HG02588 (cell line): ENCODE measurements at regions not wholly inside any gene's neighbourhood (a gene's known extent, or its start where the extent isn't known, plus 50 kb on each side); places are given as distances from the start of the nearest gene placed in this dataset.
"Not testable (repeated sequence)": the region's sequence is repeated elsewhere in the genome, so short reads cannot be mapped to it uniquely, and the experiment has no call there.

Experiments
- ATAC-seq: cut with Tn5 transposase; IDR thresholded peaks from one replicate; pipeline ENCODE4 v1.9.1; 2021; ENCODE audit warnings: mild to moderate bottlenecking, moderate library complexity; ENCODE audit not compliant: unreplicated experiment

- ATAC-seq = no peak
Observed at GRCh38 chr5:155114655-155115054, 101.1 kb downstream of the KIF4B start.

- no peak for ATAC-seq
Observed at GRCh38 chr5:155116456-155117251, 103.1 kb downstream of the KIF4B start.

DNA sequence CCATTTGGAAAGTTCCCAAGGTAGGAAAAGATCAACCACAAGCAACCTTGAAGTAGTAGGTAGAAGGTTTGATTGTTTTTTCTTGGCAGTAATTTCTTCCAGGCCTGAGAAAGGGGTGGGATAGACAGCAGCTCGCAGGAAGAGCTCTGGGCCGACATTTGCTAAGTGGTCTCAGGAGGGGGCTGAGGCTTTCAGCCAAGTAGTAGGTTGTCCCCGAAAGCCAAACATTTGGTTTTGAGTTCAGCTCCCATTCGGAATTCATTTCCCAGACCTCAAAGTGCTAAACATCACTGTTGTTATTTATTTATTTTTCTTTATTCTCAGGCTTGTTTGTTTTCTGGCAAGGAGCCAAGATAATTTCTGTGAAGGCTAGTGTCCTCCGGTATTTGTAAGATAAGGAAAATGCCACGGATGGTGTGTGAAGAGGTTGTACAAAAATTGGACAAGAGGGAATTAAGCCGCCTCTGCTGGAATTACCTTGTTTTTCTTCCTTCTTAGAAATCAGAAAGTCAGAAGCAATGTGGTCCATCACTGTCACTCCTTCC, 112.1 kb downstream of the KIF4B start:
- no peak for ATAC-seq

DNA sequence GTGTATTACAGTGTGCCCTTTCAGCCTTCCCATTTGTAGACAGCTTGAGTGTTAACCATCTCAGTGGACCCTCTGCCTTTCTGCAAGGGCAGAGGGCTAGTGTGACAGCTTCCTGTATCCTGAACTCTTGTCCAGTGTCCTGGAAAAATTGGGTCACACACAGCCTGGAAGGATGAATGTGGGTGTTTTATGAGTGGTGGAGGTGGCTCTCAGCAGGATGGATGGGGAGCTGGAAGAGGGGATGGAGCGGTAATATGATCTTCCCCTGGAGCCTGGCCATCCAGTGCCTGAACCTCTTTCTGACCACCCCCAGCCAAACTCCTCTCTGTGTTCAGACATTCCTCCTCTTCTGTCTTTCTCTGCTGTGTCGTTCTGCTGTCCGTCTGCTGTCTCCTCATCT, 113.0 kb downstream of the KIF4B start:
- ATAC-seq = no peak

DNA sequence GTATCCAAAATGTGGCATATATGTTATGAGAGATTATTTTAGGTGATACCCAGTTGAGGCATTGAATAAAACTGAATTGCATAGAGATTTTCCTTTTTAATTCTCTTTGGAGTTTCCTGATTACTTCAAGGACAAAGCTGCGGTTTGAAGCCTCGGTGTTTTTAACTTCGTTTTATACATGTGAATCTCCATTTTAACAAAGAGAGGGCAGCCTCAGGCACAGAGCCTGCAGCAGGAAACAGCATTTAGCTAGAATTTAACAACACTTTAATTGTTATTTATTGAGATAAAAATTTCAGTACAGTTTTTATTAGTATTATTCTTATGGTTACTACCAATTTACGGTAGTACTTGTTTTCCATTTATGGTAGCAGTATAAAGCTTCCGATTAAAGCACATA, 114.0 kb downstream of the KIF4B start:
- no peak for ATAC-seq

DNA sequence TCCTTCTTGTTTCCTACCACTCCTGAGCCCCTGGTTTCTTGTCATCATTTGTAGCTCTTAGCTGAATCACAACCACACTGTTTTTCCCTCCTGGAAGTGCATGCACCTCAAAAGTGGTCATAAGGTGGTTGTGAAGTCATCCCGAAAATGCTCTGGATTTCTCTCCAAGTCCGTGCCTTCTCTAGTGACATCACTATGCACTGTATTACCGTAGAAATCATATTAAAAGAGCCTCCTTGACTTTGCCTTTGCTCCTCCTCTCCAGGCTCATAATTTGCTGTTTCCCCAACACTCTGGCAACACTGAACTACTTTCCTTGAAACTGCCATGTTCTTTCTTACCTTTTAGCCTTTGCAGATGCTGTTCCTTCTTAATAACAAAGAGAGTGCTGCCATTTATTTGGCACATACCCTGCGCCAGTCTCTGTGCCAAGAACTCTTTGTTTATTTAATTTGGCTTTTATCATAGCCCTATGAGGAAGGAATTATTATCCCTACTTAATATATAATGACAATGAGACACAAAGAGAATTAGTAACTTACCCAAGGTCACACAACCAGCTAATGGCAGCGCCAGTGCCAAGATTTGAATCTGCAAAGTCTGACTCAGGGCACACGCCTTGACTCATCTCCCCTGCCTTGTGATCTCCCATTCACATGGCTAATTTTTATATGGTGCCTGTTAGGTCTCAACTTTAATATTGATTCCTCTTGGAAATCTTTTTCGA, 115.4 kb downstream of the KIF4B start:
- no peak for ATAC-seq

GRCh38 chr5:155129513-155129880, 115.9 kb downstream of the KIF4B start:
- no peak for ATAC-seq

DNA sequence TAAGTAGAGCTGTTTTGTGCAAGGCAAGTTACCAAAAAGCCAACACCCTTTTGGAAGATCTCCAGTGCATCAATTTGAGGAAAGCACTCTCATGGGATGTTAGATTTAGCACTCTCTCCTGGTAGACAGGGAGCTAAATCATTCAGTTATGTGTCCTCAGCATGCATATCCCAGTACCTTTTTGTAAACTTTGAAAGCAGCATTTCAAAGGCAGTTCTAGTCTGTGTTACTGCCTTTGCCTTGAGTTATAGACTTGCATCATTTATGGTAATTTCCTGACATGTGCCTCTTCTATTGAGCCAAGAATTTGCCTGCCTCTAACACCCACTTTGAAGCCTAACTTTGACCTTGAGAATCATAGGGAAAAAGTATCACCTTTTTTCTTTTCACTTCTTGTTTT, 120.6 kb downstream of the KIF4B start:
- ATAC-seq = no peak

DNA sequence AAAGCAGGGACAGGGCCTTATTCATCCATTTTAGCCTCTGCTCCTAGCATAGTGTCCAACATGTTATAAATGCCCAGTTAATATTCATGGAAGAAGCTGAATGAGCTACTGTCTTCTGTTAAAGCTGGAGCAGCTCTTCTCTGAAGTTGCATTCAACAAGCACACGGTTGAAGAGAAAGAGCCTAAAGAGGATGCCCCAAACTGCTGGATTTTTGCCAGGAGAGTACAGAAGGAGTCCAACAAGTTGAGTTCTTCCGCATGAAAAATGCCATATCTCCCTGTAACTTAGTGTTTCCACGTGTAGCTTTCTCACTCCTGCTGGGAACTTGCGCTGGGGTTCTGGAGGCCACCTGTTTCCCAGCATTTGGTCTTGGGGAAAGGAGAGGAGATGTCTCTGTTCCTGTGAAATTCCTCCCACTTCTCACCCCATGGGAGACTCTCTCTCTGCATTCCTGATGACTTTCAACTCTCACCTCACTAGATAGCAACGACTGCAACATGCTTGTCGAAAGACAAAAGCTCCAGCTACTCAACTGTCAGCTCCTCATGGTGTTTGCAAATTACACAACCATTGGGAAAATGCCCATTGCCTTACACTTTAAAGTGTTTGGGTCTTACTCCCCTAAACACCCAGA, 122.8 kb downstream of the KIF4B start:
- ATAC-seq = no peak

DNA sequence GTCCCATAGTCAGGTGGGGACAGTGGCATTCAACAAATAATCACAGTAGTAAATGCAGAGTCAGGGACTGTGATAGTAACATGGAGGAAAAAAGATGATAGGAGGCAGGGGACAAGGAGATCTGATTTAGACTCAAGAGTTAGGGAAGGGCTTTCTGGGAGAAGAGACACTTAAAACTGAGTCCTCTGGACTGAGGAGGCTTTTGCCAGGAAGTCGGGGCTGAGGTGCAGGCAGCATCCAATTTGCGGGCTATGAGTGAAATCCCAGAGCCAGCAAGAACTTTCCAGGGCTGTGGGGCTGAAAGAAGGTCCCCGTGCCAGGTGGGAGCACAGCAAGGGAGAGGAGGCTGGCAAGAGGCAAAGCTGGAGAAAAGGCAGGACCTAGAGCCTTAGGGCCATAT, 124.1 kb downstream of the KIF4B start:
- no peak for ATAC-seq

- no peak for ATAC-seq
Observed at GRCh38 chr5:155140646-155141045, 127.1 kb downstream of the KIF4B start.

DNA sequence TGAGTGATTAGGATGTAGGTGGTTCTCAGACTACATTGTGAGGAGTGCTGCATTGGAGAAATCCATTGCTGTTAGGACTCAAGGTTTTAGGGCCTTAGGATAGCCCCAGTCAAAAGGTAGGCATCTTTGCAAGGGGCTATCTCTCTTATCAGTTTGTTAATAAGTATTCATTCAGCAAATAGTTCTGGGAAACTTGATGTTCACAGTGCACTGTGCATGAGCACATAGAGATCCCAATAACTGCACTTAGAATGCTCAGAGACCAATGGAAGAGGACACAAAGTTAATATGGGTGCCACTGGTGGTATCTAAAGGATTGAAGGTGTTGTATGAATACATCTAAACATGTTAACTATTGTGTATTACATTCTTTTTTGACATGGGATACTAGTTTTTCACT, 131.4 kb downstream of the KIF4B start:
- no peak for ATAC-seq

GRCh38 chr5:155147222-155147621, 133.7 kb downstream of the KIF4B start:
- no peak for ATAC-seq

DNA sequence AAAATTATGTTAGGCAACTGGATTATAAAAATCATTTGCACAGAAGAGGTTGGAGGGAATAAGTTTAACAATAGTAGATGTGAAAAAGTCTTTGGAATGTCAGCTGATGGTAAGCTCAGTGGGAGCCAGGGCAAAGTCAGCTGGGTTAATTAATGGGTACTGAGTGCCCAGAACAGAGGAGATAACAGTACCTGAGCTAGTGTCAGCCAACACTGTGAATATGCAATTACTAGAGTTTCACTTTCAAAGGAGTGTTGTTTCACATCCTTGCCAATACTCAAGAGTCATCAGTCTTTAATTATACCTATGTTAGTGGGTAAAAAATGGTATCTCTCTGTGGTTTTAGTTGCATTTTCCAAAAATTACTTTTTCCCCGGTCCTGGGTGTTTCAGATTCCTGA, 135.1 kb downstream of the KIF4B start:
- ATAC-seq = no peak

DNA sequence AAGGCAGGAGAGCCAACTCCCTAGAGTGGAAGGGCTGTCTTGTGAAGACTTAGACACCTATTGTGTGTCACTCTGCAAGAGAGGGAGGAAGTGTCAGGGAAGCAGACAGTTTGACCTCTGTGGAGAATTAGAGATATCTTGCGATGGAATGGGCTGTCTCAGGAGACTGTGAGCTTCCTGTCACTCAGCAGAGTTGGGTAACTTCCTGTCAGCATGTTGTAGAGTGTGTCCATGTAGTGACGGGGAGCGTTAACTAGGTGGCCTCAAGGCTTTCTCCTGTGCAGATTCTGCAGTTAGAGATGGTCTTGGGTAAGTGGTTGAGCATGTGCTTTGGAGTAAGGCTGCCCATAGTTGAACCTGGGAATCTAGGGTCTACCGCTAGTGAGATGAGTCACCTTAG, 136.5 kb downstream of the KIF4B start:
- no peak for ATAC-seq

DNA sequence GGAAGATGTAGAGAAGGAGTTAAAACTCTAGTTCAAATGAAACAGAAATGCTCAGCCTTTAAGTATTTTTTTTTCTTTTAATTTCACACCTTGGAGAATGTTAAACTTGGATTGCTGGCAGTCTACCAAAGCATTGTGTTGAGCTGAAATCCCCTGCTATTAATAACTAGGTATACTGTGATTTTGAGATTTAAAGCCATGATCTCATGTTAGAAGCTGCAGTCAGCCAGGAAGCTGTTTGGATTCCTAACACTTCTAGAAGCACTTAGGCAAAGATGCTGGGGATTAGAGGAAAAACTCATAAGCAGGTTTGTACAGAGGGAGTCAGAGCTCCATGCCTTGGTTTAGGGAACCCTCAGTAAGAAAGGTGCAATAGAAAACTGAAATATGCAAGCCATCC, 141.4 kb downstream of the KIF4B start:
- ATAC-seq = no peak

DNA sequence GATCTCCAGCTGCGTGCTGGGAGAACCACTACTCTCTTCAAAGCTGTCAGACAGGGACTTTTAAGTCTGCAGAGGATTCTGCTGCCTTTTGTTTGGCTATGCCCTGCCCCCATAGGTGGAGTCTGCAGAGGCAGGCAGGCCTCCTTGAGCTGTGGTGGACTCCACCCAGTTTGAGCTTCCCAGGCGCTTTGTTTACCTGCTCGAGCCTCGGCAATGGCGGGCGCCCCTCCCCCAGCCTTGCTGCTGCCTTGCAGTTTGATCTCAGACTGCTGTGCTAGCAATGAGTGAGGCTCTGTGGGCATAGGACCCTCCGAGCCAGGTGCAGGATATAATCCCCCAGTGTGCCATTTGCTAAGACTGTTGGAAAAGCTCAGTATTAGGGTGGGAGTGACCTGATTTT, 149.5 kb downstream of the KIF4B start:
- not testable (repeated sequence) for ATAC-seq

- no peak for ATAC-seq
Observed at GRCh38 chr5:155167736-155168135, 154.2 kb downstream of the KIF4B start.

DNA sequence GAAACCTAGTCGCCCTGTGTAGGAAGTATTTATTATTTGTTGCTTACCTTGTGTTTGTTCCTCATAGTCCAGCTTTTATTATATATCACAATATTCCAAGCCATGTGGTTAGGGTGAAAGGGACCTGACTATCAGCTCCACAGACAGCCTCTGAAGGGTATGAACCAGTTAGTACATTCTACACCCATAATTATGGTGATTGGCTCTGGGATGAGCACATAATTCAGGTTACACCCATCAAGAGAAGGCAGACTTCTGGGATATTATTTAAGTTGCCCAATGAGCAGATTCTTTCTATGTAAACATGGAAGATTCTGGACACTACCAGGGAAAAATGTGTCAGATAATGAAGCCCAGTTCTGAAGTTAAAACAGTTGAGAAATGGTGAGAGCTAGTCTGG, 168.0 kb downstream of the KIF4B start:
- ATAC-seq = no peak

DNA sequence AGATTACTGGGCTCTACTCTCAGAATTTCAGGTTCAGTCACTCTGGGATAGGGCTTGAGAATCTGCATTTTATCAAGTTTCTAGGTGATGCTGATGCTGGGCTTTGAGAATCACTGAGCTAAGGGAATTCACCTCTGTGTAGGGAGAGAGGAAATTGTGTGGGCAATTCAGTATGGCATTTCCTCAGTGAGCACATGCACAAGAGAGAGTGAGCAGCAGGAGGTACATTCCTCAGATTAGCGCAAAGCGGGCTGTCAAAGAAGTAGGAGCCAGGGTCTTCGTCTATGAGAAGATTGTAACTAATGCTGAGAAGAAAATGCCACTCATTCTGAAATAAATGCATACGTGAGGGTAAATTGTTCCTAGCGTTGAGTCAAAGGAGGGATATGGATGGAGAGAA, 175.9 kb downstream of the KIF4B start:
- ATAC-seq = no peak

DNA sequence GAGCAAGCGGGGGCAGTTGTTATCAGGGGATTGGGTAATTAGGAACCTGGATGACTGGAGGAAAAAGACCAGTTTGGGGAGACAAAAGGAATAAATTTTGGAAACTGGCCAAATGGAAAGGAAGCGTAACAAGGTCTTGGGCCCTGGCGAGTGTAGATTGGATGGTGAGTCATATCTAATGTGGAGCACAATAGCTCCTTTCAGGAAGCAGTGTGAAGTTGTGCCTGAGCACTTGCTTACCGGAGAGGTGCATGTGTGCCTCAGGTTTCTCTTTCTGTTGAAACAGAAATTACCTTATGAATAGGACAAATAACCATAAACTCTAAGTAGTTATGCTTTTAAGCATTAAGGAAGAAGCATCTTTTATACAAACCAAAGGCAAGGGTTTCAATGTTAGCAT, 176.4 kb downstream of the KIF4B start:
- ATAC-seq = no peak

- ATAC-seq = no peak
Observed at GRCh38 chr5:155193029-155193428, 179.5 kb downstream of the KIF4B start.
